ENCODE measurements at regions not wholly inside any gene's neighbourhood (a gene's known extent, or its start where the extent isn't known, plus 50 kb on each side); places are given as distances from the start of the nearest gene placed in this dataset.
"Not testable (repeated sequence)": the region's sequence is repeated elsewhere in the genome, so short reads cannot be mapped to it uniquely, and the experiment has no call there.

DNA sequence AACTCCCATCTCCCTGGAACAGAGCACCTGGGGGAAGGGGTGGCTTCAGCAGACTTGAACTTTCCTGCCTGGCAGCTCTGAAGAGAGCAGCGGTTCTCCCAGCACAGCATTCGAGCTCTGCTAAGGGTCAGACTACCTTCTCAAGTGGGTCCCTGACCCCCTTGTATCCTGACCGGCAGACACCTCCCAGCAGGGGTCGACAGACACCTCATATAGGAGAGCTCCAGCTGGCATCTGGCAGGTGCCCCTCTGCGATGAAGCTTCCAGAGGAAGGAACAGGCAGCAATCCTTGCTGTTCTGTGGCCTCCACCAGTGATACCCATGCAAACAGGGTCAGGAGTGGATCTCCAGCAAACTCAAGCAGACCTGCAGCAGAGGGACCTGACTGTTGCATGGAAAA lies 244.1 kb upstream of the RASGEF1B start:
- no peak overlapping the region for H2BK120ac ChIP-seq (ENCODE audit: low read depth, low read length)
- no peaks in the 10 kb centered on the region for H3K27me3 ChIP-seq (ENCODE audit: insufficient read depth, low read length, poor library complexity)
- H3K27ac ChIP-seq (ENCODE audit: low read depth, low read length) = no peak overlapping the region
- no peak overlapping the region for H4K8ac ChIP-seq (ENCODE audit: low read depth, low read length)
- H3K9ac ChIP-seq (ENCODE audit: low read length) = no peak overlapping the region
- no CpG with 5 or more reads among the region's 5 CpGs for WGBS (ENCODE audit: extremely low coverage, insufficient coverage, low lambda C conversion rate)
- H3K4me1 ChIP-seq (ENCODE audit: control insufficient read depth, low read depth, low read length) = peaks cover 4% of the 10 kb centered on the region
- H3K36me3 ChIP-seq (ENCODE audit: control insufficient read depth, insufficient read depth, low read length) = no peaks in the 10 kb centered on the region
- H3K18ac ChIP-seq (ENCODE audit: low read length) = no peak overlapping the region
- no peak for DNase-seq
- H3K56ac ChIP-seq (ENCODE audit: low read length) = peak overlapping the region; percentile 15
- no peak overlapping the region for H4K5ac ChIP-seq (ENCODE audit: low read length)
- no peaks in the 10 kb centered on the region for H3K79me2 ChIP-seq (ENCODE audit: control insufficient read depth, insufficient read depth, low read length)
- no peak overlapping the region for H3K4ac ChIP-seq (ENCODE audit: low read depth, low read length)
- no peaks in the 10 kb centered on the region for H3K79me1 ChIP-seq (ENCODE audit: low read length)
- H3K4me3 ChIP-seq (ENCODE audit: low read length) = no peak overlapping the region
- H2BK5ac ChIP-seq (ENCODE audit: low read length) = no peak overlapping the region
- H2AK5ac ChIP-seq (ENCODE audit: low read length) = no peak overlapping the region
- no peak overlapping the region for H3K23ac ChIP-seq (ENCODE audit: low read length)
- H2BK15ac ChIP-seq (replicated peaks; ENCODE audit: low read depth) = no peak overlapping the region
- no peak overlapping the region for H3K4me2 ChIP-seq (ENCODE audit: low read length)

DNA sequence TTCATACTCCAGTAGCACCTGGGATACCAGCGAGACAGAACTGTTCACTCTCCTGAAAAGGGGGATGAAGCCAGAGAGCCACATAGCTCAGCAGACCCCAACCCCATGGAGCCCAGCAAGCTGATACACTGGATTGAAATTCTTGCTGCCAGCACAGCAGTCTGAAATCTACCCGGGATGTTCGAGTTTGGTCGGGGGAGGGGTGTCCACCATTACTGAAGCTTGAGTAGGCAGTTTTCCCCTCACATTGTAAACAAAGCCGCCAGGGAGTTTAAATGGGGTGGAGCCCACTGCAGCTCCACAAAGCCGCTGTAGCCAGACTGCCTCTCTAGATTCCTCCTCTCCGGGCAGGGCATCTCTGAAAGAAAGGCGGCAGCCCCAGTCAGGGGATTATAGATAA lies 243.7 kb upstream of the RASGEF1B start:
- H3K4me1 ChIP-seq (ENCODE audit: control insufficient read depth, low read depth, low read length); H3K4me2 ChIP-seq (ENCODE audit: low read length); H2AK5ac ChIP-seq (ENCODE audit: low read length); H4K8ac ChIP-seq (ENCODE audit: low read depth, low read length); H2BK15ac ChIP-seq (replicated peaks; ENCODE audit: low read depth); H3K27ac ChIP-seq (ENCODE audit: low read depth, low read length); H3K4me3 ChIP-seq (ENCODE audit: low read length); H2BK120ac ChIP-seq (ENCODE audit: low read depth, low read length); H3K79me2 ChIP-seq (ENCODE audit: control insufficient read depth, insufficient read depth, low read length); H3K9ac ChIP-seq (ENCODE audit: low read length); H3K4ac ChIP-seq (ENCODE audit: low read depth, low read length); H3K23ac ChIP-seq (ENCODE audit: low read length); H3K27me3 ChIP-seq (ENCODE audit: insufficient read depth, low read length, poor library complexity); H3K79me1 ChIP-seq (ENCODE audit: low read length); H4K5ac ChIP-seq (ENCODE audit: low read length); H3K36me3 ChIP-seq (ENCODE audit: control insufficient read depth, insufficient read depth, low read length); H3K18ac ChIP-seq (ENCODE audit: low read length); H2BK5ac ChIP-seq (ENCODE audit: low read length): not testable (repeated sequence)
- DNase-seq = peak; percentile 69
- no CpG with 5 or more reads among the region's 8 CpGs for WGBS (ENCODE audit: extremely low coverage, insufficient coverage, low lambda C conversion rate)
- peak overlapping the region; percentile 49 for H3K56ac ChIP-seq (ENCODE audit: low read length)

DNA sequence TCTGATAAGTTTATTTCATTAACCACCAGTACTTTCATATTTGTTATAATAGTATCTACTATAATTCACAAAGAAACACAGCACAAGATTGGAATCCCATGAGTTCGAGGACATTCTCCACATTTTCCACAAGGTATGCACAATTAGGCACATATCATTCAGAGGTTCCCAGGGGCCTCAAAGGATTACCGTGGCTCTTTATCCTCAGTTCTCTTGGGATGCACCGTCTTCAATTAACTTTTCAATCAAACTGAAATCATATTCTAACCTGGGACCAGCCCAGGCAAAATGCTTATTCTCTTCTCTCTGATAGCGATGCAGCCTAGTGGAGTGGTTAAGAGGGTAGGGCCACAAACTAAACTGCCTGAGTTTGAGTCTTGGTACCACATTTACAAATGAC lies 242.6 kb upstream of the RASGEF1B start:
- Histone ChIP-seq H3K27ac (ENCODE audit: low read depth, low read length) (no peak overlapping the region), H3K4ac (ENCODE audit: low read depth, low read length) (no peak overlapping the region), H3K4me3 (ENCODE audit: low read length) (no peak overlapping the region), H3K56ac (ENCODE audit: low read length) (no peak overlapping the region), H3K27me3 (ENCODE audit: insufficient read depth, low read length, poor library complexity) (no peaks in the 10 kb centered on the region), H3K9ac (ENCODE audit: low read length) (no peak overlapping the region), H3K18ac (ENCODE audit: low read length) (no peak overlapping the region), H2BK5ac (ENCODE audit: low read length) (no peak overlapping the region), H3K23ac (ENCODE audit: low read length) (no peak overlapping the region), H3K79me2 (ENCODE audit: control insufficient read depth, insufficient read depth, low read length) (no peaks in the 10 kb centered on the region), H4K8ac (ENCODE audit: low read depth, low read length) (no peak overlapping the region), H2BK120ac (ENCODE audit: low read depth, low read length) (no peak overlapping the region), H2BK15ac (replicated peaks; ENCODE audit: low read depth) (no peak overlapping the region), H3K4me1 (ENCODE audit: control insufficient read depth, low read depth, low read length) (peaks cover 4% of the 10 kb centered on the region), H2AK5ac (ENCODE audit: low read length) (no peak overlapping the region), H3K79me1 (ENCODE audit: low read length) (no peaks in the 10 kb centered on the region), H4K5ac (ENCODE audit: low read length) (no peak overlapping the region), H3K36me3 (ENCODE audit: control insufficient read depth, insufficient read depth, low read length) (no peaks in the 10 kb centered on the region), H3K4me2 (ENCODE audit: low read length) (no peak overlapping the region)
- no CpG with 5 or more reads among the region's 4 CpGs for WGBS (ENCODE audit: extremely low coverage, insufficient coverage, low lambda C conversion rate)
- DNase-seq = peak; percentile 63

DNA sequence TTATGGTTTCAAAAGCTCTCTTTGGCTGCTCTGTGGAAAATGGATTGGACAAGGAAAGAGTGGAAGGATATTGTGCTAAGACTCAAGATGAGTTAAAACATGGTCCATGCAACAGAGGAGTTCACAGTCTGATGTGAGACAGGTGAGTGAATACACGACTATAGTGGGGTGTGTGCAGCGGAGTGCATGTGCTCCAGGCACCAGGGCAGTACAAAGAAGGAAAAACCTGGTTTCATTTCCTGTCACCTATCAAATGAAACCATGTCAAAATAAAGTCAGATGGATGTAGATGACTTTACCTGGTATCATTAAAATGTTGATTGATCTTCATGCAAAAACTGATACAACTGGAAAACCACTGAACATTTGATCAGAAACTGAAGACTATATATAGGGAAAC lies 241.0 kb upstream of the RASGEF1B start:
- H3K4me1 ChIP-seq (ENCODE audit: control insufficient read depth, low read depth, low read length) = peaks cover 4% of the 10 kb centered on the region
- H3K79me1 ChIP-seq (ENCODE audit: low read length) = no peaks in the 10 kb centered on the region
- no peak overlapping the region for H2BK15ac ChIP-seq (replicated peaks; ENCODE audit: low read depth)
- no peaks in the 10 kb centered on the region for H3K27me3 ChIP-seq (ENCODE audit: insufficient read depth, low read length, poor library complexity)
- no peak overlapping the region for H3K56ac ChIP-seq (ENCODE audit: low read length)
- no peak overlapping the region for H3K27ac ChIP-seq (ENCODE audit: low read depth, low read length)
- H3K79me2 ChIP-seq (ENCODE audit: control insufficient read depth, insufficient read depth, low read length) = no peaks in the 10 kb centered on the region
- WGBS (ENCODE audit: extremely low coverage, insufficient coverage, low lambda C conversion rate) = no CpG with 5 or more reads among the region's 2 CpGs
- H4K5ac ChIP-seq (ENCODE audit: low read length) = no peak overlapping the region
- no peak overlapping the region for H4K8ac ChIP-seq (ENCODE audit: low read depth, low read length)
- H3K18ac ChIP-seq (ENCODE audit: low read length) = no peak overlapping the region
- H3K36me3 ChIP-seq (ENCODE audit: control insufficient read depth, insufficient read depth, low read length) = no peaks in the 10 kb centered on the region
- H3K4ac ChIP-seq (ENCODE audit: low read depth, low read length) = no peak overlapping the region
- H2AK5ac ChIP-seq (ENCODE audit: low read length) = no peak overlapping the region
- no peak overlapping the region for H3K4me3 ChIP-seq (ENCODE audit: low read length)
- H2BK120ac ChIP-seq (ENCODE audit: low read depth, low read length) = no peak overlapping the region
- H2BK5ac ChIP-seq (ENCODE audit: low read length) = no peak overlapping the region
- H3K23ac ChIP-seq (ENCODE audit: low read length) = no peak overlapping the region
- H3K9ac ChIP-seq (ENCODE audit: low read length) = no peak overlapping the region
- DNase-seq = no peak
- no peak overlapping the region for H3K4me2 ChIP-seq (ENCODE audit: low read length)

DNA sequence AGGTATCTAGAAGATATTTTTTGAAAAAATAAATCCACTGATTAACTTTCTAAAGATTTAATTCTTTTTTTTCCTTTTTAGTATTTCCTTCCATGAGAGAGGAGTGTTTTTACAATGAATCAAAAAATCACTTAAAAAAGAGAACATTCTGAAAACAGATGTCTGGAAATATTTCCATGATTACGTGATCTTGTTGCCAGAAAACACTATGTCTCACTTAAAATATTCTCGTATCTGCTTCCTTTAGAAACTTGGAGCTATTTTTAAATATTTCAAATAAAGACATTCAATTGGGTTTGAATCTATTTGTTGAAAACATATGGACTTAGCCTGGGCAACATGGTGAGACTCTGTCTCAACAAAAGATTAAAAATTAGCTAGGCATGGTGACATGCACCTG lies 232.8 kb upstream of the RASGEF1B start:
- Histone ChIP-seq H3K79me2 (ENCODE audit: control insufficient read depth, insufficient read depth, low read length) (no peaks in the 10 kb centered on the region), H4K5ac (ENCODE audit: low read length) (no peak overlapping the region), H2AK5ac (ENCODE audit: low read length) (no peak overlapping the region), H3K9ac (ENCODE audit: low read length) (no peak overlapping the region), H2BK15ac (replicated peaks; ENCODE audit: low read depth) (no peak overlapping the region), H3K4ac (ENCODE audit: low read depth, low read length) (no peak overlapping the region), H3K56ac (ENCODE audit: low read length) (no peak overlapping the region), H3K4me3 (ENCODE audit: low read length) (no peak overlapping the region), H3K36me3 (ENCODE audit: control insufficient read depth, insufficient read depth, low read length) (no peaks in the 10 kb centered on the region), H4K8ac (ENCODE audit: low read depth, low read length) (no peak overlapping the region), H3K4me1 (ENCODE audit: control insufficient read depth, low read depth, low read length) (no peaks in the 10 kb centered on the region), H3K18ac (ENCODE audit: low read length) (no peak overlapping the region), H3K4me2 (ENCODE audit: low read length) (no peak overlapping the region), H3K79me1 (ENCODE audit: low read length) (no peaks in the 10 kb centered on the region), H3K23ac (ENCODE audit: low read length) (no peak overlapping the region), H2BK120ac (ENCODE audit: low read depth, low read length) (no peak overlapping the region), H2BK5ac (ENCODE audit: low read length) (no peak overlapping the region), H3K27me3 (ENCODE audit: insufficient read depth, low read length, poor library complexity) (no peaks in the 10 kb centered on the region), H3K27ac (ENCODE audit: low read depth, low read length) (no peak overlapping the region)
- no CpG with 5 or more reads among the region's 2 CpGs for whole genome bisulfite sequencing (ENCODE audit: extremely low coverage, insufficient coverage, low lambda C conversion rate)
- DNase-seq = no peak

DNA sequence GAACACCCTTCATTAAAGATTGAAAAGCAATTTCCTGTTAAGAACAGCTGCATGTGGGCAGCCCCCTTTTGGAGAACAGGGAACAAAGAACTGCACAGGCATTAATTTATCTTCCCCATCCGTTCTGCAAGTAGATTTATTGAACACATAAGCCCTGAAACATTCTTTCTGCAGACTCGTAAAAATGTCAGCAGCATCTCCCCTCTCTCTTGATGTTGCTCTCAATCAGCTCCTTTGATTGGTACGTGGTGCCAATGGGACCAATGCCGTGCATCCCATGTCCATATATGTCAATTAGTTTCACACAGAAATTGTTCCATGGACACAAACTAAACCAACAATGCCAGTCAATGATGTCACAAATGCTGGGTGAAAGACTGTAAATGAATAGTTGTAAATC lies 228.5 kb upstream of the RASGEF1B start:
- Histone ChIP-seq H3K79me2 (ENCODE audit: control insufficient read depth, insufficient read depth, low read length) (no peaks in the 10 kb centered on the region), H3K36me3 (ENCODE audit: control insufficient read depth, insufficient read depth, low read length) (no peaks in the 10 kb centered on the region)
- no CpG with 5 or more reads among the region's 4 CpGs for WGBS (ENCODE audit: extremely low coverage, insufficient coverage, low lambda C conversion rate)

More for the DNA sequence above, 228.5 kb upstream of the RASGEF1B start:
- H3K56ac ChIP-seq (ENCODE audit: low read length) = no peak overlapping the region
- H2AK5ac ChIP-seq (ENCODE audit: low read length) = no peak overlapping the region
- H3K4me1 ChIP-seq (ENCODE audit: control insufficient read depth, low read depth, low read length) = no peaks in the 10 kb centered on the region
- no peak overlapping the region for H2BK5ac ChIP-seq (ENCODE audit: low read length)
- H4K8ac ChIP-seq (ENCODE audit: low read depth, low read length) = no peak overlapping the region
- no peak overlapping the region for H3K9ac ChIP-seq (ENCODE audit: low read length)
- H3K18ac ChIP-seq (ENCODE audit: low read length) = no peak overlapping the region
- no peaks in the 10 kb centered on the region for H3K79me1 ChIP-seq (ENCODE audit: low read length)
- no peak overlapping the region for H4K5ac ChIP-seq (ENCODE audit: low read length)
- no peak overlapping the region for H3K23ac ChIP-seq (ENCODE audit: low read length)
- DNase-seq = no peak
- H3K4me2 ChIP-seq (ENCODE audit: low read length) = no peak overlapping the region
- H2BK120ac ChIP-seq (ENCODE audit: low read depth, low read length) = no peak overlapping the region
- H3K27me3 ChIP-seq (ENCODE audit: insufficient read depth, low read length, poor library complexity) = no peaks in the 10 kb centered on the region
- H3K4ac ChIP-seq (ENCODE audit: low read depth, low read length) = no peak overlapping the region
- H3K27ac ChIP-seq (ENCODE audit: low read depth, low read length) = no peak overlapping the region
- H3K4me3 ChIP-seq (ENCODE audit: low read length) = no peak overlapping the region
- no peak overlapping the region for H2BK15ac ChIP-seq (replicated peaks; ENCODE audit: low read depth)

Measured in mesendoderm (in vitro differentiated cells).